GM21515 (cell line): ENCODE measurements at regions not wholly inside any gene's neighbourhood (a gene's known extent, or its start where the extent isn't known, plus 50 kb on each side); places are given as distances from the start of the nearest gene placed in this dataset.
"Not testable (repeated sequence)": the region's sequence is repeated elsewhere in the genome, so short reads cannot be mapped to it uniquely, and the experiment has no call there.

Source experiments
- ATAC-seq: cut with Tn5 transposase; IDR thresholded peaks from one replicate; pipeline ENCODE4 v1.9.1; 2021; ENCODE audit not compliant: unreplicated experiment

DNA sequence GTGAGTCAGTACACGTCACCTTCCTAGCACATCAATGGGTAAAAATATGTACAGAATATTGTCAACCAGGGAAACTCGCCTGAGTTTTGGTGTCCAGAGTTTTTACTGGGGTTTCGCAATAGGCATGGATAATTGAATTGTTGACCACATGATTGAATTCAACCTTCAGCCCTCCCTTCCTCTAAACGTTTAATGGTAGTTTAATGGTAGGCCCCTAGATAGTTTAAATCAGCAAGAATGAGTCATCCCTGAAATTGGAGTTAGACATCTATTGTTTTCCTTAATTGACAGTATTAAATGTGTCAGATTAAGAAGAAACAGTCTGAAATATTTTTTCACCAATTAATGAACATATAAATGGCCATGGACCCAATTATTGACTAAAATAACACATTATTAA, 57.8 kb upstream of the CACNA2D1 start:
- no peak for ATAC-seq

GRCh38 chr7:82499546-82499945, 56.0 kb upstream of the CACNA2D1 start:
- ATAC-seq, result not testable (repeated sequence)

DNA sequence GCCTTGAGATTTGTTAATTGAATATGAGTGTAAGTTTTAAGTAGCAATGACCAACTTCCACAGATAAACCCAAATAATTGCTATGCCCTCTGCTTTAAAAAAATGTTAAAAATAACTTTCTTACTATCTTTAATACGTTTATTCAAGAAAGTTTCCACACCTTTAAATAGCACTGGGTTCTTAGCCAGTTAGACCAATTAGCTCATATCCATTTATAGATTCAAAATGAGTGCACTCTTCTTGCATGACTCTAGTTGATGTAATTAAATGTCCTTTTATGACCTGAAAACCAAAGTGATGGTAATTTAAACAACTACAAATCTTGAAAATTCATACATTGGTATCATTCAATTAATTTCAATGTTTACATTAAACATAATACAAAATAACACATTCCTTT, 50.8 kb upstream of the CACNA2D1 start:
- ATAC-seq, result no peak
